PC-9 (cell line): ENCODE measurements at regions not wholly inside any gene's neighbourhood (a gene's known extent, or its start where the extent isn't known, plus 50 kb on each side); places are given as distances from the start of the nearest gene placed in this dataset.

Source experiments
- BruUV-seq: library from RNA; stranded (reverse); fragments of 400-500 nt; replicated peaks from 2 replicates; lab custom pipeline; 2021; lab: Mats Ljungman, UMichigan
- CTCF ChIA-PET: fragments of 300-600 bp; sonication (Branson Sonifier 250); formaldehyde crosslinking; loops from one replicate; lab custom pipeline; 2022; ENCODE audit warnings: antibody characterized with exemption; lab: Charles Lee
- POLR2A ChIA-PET: fragments of 300-600 bp; sonication (Branson Sonifier 250); formaldehyde crosslinking; loops from one replicate; lab custom pipeline; 2022; ENCODE audit warnings: antibody characterized with exemption; ENCODE audit not compliant: unreplicated experiment; lab: Charles Lee
- DNase-seq, 2 experiments: peaks; one replicate each; pipeline versions ENCODE4 v3.0.0 to v3.0.0-alpha.2; 2015 to 2022; ENCODE audit warnings: mixed read lengths in 1 of 2
- H2AFZ ChIP-seq: fragments of 200-600 bp; sonication (generic); 2 replicates; pipeline ENCODE4 v1.8.1; 2017; ENCODE audit warnings: antibody characterized with exemption
- H3F3A ChIP-seq: fragments of 200-600 bp; sonication (generic); 2 replicates; pipeline ENCODE4 v1.8.1; 2017; ENCODE audit warnings: antibody characterized with exemption, mild to moderate bottlenecking, low read depth; ENCODE audit not compliant: insufficient read depth
- H3K27ac ChIP-seq: fragments of 200-600 bp; sonication (generic); 2 replicates; pipeline ENCODE4 v1.6.1; 2016; ENCODE audit warnings: mixed run types
- H3K27me3 ChIP-seq: fragments of 200-600 bp; sonication (generic); 2 replicates; pipeline ENCODE4 v1.6.1; 2016; ENCODE audit warnings: low read depth, mixed run types; ENCODE audit not compliant: insufficient read depth
- H3K36me3 ChIP-seq: fragments of 200-600 bp; sonication (generic); 2 replicates; pipeline ENCODE4 v1.6.1; 2016; ENCODE audit warnings: low read depth, mixed run types
- H3K4me1 ChIP-seq: fragments of 200-600 bp; sonication (generic); replicated peaks from 2 replicates; pipeline ENCODE4 v1.6.1; 2016; ENCODE audit warnings: mixed run types; ENCODE audit not compliant: insufficient read depth
- H3K4me2 ChIP-seq: fragments of 200-600 bp; sonication (generic); 2 replicates; pipeline ENCODE4 v1.6.1; 2017; ENCODE audit warnings: mixed run types
- H3K4me3 ChIP-seq: fragments of 200-600 bp; sonication (generic); 2 replicates; pipeline ENCODE4 v1.6.1; 2016; ENCODE audit warnings: mixed run types
- H3K79me2 ChIP-seq: fragments of 200-600 bp; sonication (generic); 2 replicates; pipeline ENCODE4 v1.6.1; 2017; ENCODE audit warnings: low read depth, mixed run types
- H3K9me2 ChIP-seq: fragments of 200-600 bp; sonication (generic); 2 replicates; pipeline ENCODE4 v1.8.1; 2017; ENCODE audit warnings: mild to moderate bottlenecking; ENCODE audit not compliant: insufficient read depth
- H3K9me3 ChIP-seq: fragments of 200-600 bp; sonication (generic); 2 replicates; pipeline ENCODE4 v1.8.1; 2016; ENCODE audit warnings: low read depth; ENCODE audit not compliant: insufficient read depth
- H4K20me1 ChIP-seq: fragments of 200-600 bp; sonication (generic); 2 replicates; pipeline ENCODE4 v1.8.1; 2017; ENCODE audit not compliant: insufficient read depth
- EZH2 ChIP-seq: fragments of 200-600 bp; sonication (generic); IDR thresholded peaks from 2 replicates; pipeline ENCODE4 v1.8.0; 2017; ENCODE audit warnings: antibody characterized with exemption, low read depth
- intact Hi-C: fragments of 100-400 bp; cut with micrococcal nuclease; formaldehyde crosslinking; loops from one replicate; pipeline ENCODE4 v1.10.0; 2022; ENCODE audit not compliant: unreplicated experiment
- TF ChIP-seq, protein P1 (sequence below): fragments of 200-600 bp; sonication (generic); conservative IDR thresholded peaks from 2 replicates; pipeline ENCODE4 v1.6.1; 2017; ENCODE audit warnings: mixed run types, antibody characterized with exemption, mild to moderate bottlenecking, moderate library complexity

DNA sequence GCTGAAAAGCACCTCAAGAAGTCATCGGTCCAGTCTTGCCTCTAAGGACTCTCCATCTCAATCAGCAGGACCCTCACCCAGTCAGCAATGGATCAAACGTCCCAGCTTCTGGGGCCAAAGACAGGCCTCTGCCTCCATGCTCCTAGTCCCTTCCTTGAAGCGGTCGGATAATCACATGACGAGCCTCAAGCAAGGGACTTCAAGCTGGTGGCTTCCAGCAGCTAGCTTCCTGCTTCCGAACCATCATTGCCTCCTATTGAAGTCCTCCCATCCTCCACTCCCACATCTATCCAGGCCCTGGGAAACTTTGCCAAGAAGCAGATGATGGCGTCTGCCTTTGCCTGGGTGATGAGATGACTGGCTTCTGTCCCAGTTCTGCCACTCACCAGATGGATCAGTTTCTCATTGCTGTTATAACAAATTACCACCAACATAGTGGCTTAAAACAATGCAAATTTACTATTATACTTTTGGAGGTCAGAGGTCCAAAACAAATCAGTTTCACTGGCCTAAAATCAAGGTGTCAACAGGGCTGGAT, 135.2 kb upstream of the MAMLD1 start:
- no peaks in the 10 kb centered on the region for H3K4me1 ChIP-seq
- ChIA-PET POLR2A (no interaction called here), CTCF (no interaction called here)
- no peaks in the 10 kb centered on the region for H3K79me2 ChIP-seq
- H3K9me3 ChIP-seq = no peaks in the 10 kb centered on the region
- no peak for TF ChIP-seq EZH2
- TF ChIP-seq, protein P1, sequence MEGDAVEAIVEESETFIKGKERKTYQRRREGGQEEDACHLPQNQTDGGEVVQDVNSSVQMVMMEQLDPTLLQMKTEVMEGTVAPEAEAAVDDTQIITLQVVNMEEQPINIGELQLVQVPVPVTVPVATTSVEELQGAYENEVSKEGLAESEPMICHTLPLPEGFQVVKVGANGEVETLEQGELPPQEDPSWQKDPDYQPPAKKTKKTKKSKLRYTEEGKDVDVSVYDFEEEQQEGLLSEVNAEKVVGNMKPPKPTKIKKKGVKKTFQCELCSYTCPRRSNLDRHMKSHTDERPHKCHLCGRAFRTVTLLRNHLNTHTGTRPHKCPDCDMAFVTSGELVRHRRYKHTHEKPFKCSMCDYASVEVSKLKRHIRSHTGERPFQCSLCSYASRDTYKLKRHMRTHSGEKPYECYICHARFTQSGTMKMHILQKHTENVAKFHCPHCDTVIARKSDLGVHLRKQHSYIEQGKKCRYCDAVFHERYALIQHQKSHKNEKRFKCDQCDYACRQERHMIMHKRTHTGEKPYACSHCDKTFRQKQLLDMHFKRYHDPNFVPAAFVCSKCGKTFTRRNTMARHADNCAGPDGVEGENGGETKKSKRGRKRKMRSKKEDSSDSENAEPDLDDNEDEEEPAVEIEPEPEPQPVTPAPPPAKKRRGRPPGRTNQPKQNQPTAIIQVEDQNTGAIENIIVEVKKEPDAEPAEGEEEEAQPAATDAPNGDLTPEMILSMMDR = no peak
- no peak overlapping the region for H3K4me3 ChIP-seq
- H2AFZ ChIP-seq = no peak overlapping the region
- H3F3A ChIP-seq = no peaks in the 10 kb centered on the region
- no peaks in the 10 kb centered on the region for H4K20me1 ChIP-seq
- H3K27me3 ChIP-seq = 0 out of 2 replicates have a peak, but pooled peaks cover 10% of the 10 kb centered on the region
- no peak overlapping the region for H3K4me2 ChIP-seq
- intact Hi-C loops = no loop called here
- H3K36me3 ChIP-seq = no peaks in the 10 kb centered on the region
- no peak for DNase-seq
- no peak overlapping the region for H3K27ac ChIP-seq
- BruUV-seq = no TSS peak
- no peaks in the 10 kb centered on the region for H3K9me2 ChIP-seq

DNA sequence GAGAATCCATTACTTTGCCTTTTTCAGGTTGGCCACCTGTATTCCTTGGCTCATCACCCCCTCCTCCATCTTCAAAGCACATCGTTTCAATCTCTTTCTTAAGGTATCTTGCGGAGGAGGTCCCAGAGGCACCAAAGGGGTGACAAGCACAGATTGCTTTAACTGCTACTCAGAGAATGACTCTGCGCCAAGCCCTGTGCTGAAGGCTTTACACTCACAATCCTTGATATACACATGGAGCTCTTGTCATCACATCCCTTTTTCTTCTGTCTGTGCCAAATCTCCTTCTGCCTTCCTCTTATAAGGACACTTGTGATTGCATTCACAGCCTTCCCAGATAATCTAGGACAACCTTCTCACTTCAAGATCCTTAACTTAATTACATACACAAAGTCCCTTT, 134.7 kb upstream of the MAMLD1 start:
- Histone ChIP-seq H3K79me2 (no peaks in the 10 kb centered on the region), H3F3A (no peaks in the 10 kb centered on the region), H4K20me1 (no peaks in the 10 kb centered on the region), H3K9me3 (no peaks in the 10 kb centered on the region), H3K9me2 (no peaks in the 10 kb centered on the region), H3K36me3 (no peaks in the 10 kb centered on the region), H3K27ac (no peak overlapping the region), H2AFZ (no peak overlapping the region), H3K27me3 (0 out of 2 replicates have a peak, but pooled peaks cover 10% of the 10 kb centered on the region), H3K4me1 (no peaks in the 10 kb centered on the region), H3K4me3 (no peak overlapping the region), H3K4me2 (no peak overlapping the region)
- POLR2A ChIA-PET = no interaction called here
- intact Hi-C loops = no loop called here
- no TSS peak for BruUV-seq
- TF ChIP-seq, protein P1 = no peak
- no peak for TF ChIP-seq EZH2
- CTCF ChIA-PET = no interaction called here
- no peak for DNase-seq

DNA sequence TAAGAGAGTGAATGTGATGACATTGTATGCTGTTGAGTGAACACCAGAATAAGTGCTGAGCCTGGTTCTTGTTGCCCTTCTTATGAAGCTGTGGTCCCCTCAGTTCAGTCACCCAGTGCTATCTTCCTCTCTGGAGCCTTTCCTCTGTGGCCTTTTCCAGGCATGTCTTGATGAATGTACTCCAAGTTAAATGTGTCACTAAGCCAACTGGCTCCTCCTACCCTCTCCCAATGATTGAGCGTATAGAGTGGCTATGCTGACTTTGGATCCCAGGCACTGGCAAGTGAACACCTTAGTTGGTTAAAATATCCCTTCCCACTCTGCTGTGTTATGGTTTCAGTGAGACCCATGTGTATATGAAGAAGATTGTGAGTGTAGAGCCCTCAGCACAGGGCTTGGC, 134.1 kb upstream of the MAMLD1 start:
- Histone ChIP-seq H3K36me3 (no peaks in the 10 kb centered on the region), H3F3A (no peaks in the 10 kb centered on the region), H3K27me3 (0 out of 2 replicates have a peak, but pooled peaks cover 10% of the 10 kb centered on the region), H3K4me2 (no peak overlapping the region), H3K4me1 (no peaks in the 10 kb centered on the region), H3K4me3 (no peak overlapping the region), H3K9me2 (no peaks in the 10 kb centered on the region), H2AFZ (no peak overlapping the region), H3K79me2 (no peaks in the 10 kb centered on the region), H3K27ac (no peak overlapping the region), H4K20me1 (no peaks in the 10 kb centered on the region), H3K9me3 (no peaks in the 10 kb centered on the region)
- BruUV-seq = no TSS peak
- no peak for TF ChIP-seq EZH2
- TF ChIP-seq, protein P1 = no peak
- intact Hi-C loops = no loop called here
- no peak for DNase-seq
- ChIA-PET POLR2A (no interaction called here), CTCF (no interaction called here)
